ENCODE measurements at regions not wholly inside any gene's neighbourhood (a gene's known extent, or its start where the extent isn't known, plus 50 kb on each side); places are given as distances from the start of the nearest gene placed in this dataset.
"Not testable (repeated sequence)": the region's sequence is repeated elsewhere in the genome, so short reads cannot be mapped to it uniquely, and the experiment has no call there.

DNA sequence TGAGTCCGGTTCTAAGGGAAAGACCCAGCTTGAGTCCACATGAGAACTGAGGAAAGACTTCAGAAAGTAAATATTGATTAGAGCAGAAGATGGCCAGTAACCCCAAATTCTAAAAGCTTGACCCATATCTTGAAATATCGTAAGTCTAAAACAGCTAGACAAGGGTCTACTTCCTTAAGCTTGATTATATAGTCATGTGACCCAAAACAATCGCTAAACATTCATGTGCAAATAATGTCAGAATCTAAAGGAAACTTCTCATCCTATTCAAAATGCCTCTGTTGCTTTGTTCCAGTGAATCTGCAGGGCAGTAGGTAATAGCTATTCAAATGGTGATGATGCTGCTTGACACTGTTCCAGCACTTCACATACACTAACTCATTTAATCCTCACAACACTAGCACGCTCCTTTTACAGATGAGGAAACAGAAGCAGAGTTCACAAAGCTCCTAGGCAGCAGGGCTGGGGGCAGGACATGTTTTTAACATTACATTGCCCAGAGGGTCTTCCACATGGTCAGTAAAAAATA is 52.6 kb downstream of the TCF20 start:
- DNase-seq: peak; percentile 46

GRCh38 chr22:42217019-42217751 is 53.3 kb downstream of the TCF20 start:
- DNase-seq: no peak

GRCh38 chr22:42214633-42215415 is 55.6 kb downstream of the TCF20 start:
- no peak for DNase-seq

- DNase-seq: no peak
Observed at GRCh38 chr22:42208362-42208761, 62.1 kb downstream of the TCF20 start.

DNA sequence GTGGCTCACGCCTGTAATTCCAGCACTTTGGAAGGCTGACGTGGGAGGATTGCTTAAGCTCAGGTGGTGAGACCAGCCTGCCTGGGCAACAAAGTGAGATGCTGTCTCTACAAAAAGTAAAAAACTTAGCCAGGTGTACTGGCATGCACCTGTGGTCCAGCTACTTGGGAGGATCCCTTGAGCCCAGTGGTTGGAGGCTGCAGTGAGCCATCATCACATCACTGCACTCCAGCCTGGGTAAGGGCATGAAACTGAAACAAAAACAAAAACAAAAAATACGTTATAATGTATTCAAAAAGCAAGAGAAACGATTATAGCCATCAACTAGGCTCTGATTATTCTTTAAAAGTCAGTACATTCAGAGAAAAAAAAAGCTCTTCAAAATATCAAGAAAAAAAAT is 62.5 kb downstream of the TCF20 start:
- DNase-seq: no peak

- DNase-seq: no peak
Observed at GRCh38 chr22:42203609-42204008, 66.8 kb downstream of the TCF20 start.

- no peak for DNase-seq
Observed at GRCh38 chr22:42202669-42203068, 67.8 kb downstream of the TCF20 start.

GRCh38 chr22:42202048-42202447 is 68.4 kb downstream of the TCF20 start:
- no peak for DNase-seq

DNA sequence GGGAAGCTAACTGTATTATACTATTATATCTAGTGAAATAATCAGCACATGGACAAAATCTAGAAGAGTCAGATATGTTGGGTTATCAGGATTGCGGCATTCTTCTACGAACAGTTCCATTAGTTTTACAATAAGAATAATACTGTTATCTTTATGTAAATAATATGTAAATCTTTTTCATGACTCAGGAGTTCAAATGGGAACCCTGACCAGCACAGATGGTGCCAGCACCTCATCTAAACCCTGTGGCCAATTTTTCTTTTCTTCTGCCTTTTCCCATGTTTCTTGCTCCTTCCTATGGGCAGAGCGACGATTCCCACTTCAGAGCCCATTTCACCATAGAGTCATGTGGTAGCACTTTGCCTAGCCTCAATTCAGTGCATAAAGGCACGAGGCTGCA is 68.4 kb upstream of the CYP2D6 start:
- DNase-seq: no peak

DNA sequence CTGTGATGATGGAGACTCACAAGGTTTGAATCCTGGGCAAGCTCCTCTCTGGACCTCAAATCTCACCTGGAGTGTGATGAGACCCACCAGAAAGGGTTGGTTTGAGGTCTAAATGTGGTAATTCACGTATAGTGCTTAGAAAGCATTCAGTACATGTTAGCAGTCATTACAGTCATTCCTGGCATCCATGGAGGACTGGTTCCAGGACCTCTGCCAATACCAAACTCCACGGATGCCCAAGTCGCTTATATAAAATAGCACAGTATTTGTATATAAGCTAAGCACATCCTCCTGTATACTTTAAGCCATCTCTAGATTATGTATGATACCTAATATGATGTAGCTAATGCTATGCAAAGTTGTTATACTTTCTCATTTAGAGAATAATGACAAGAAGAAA is 67.6 kb upstream of the CYP2D6 start:
- no peak for DNase-seq

DNA sequence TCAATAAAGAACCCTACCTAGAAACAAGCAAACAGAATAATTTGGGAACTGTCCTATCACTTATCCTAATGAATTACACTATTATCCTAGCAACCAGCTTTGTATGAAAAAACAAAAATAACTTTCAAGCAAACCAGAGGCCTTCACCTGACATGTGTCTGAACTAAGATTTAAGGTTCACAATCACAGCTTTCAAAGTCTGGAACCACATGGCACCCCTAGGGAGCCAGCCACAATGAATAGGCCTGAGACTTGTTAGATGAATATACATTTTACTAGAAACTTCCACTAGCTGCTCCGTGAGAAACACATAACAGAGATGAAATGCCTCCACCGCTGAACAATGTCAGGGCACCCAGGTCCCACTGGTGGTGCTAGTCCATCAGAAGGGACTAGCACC is 65.8 kb upstream of the CYP2D6 start:
- no peak for DNase-seq

GRCh38 chr22:42194953-42195352 is 64.3 kb upstream of the CYP2D6 start:
- DNase-seq: no peak

GRCh38 chr22:42194104-42194851 is 63.7 kb upstream of the CYP2D6 start:
- DNase-seq: no peak

- no peak for DNase-seq
Observed at GRCh38 chr22:42192547-42192946, 61.9 kb upstream of the CYP2D6 start.

GRCh38 chr22:42190274-42190673 is 59.7 kb upstream of the CYP2D6 start:
- DNase-seq: no peak

- no peak for DNase-seq
Observed at GRCh38 chr22:42189761-42190160, 59.2 kb upstream of the CYP2D6 start.

DNA sequence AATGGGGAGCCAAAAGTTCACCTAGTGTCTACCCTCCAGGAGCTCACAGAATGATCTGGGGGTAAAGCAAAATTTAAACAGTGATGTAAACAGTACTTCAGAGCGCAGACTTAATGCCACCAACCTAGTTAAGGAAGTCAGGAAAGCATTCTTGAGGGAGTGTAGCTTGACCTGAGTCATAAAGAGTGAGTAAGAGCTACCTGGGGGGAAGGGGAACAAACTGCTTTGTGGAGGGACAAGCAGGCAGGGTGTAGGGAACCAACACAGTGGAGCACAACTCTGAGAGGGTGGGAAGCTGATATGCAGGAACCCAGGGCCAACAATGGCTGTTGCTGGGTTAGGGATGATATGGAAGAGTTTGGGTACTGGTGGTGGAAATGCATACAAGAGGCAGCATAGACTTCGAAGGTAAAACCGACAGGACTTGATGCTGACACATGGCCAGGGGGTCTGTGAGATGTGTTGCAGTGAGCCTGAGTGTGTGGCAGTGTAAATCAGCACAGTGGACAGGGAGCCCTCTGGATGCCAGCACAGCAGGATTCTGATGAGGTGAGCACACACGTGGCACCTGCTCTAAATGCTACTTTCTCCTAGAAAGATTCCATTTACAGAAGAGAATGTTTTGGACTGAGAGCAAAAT is 58.3 kb upstream of the CYP2D6 start:
- DNase-seq: peak; percentile 25

DNA sequence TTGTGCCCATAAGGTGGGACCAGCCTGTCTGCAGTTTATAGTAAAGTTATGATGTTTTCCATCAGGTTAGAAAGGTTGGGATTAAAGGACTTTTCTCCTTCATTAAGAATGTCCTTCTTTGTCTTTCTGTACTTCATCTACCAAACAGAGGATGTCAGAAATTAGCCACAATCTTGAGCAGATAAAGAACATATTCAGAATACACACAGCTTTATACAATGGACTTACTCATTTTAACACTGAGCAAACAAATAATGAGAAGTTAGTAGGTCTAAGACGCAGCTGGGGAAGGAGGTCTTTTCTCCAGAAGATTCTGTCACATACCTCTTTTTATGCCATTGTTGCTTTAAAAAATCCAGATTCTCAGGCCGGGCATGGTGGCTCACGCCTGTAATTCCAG is 57.0 kb upstream of the CYP2D6 start:
- no peak for DNase-seq

- no peak for DNase-seq
Observed at GRCh38 chr22:42185915-42186439, 55.4 kb upstream of the CYP2D6 start.

- DNase-seq: no peak
Observed at GRCh38 chr22:42184852-42185251, 54.2 kb upstream of the CYP2D6 start.

- not testable (repeated sequence) for DNase-seq
Observed at GRCh38 chr22:42183461-42184059, 53.0 kb upstream of the CYP2D6 start.

- no peak for DNase-seq
Observed at GRCh38 chr22:42180349-42180842, 49.8 kb upstream of the CYP2D6 start.

Measured in dermis blood vessel endothelial cell (primary cell).